HG03558 (cell line): ENCODE measurements at regions not wholly inside any gene's neighbourhood (a gene's known extent, or its start where the extent isn't known, plus 50 kb on each side); places are given as distances from the start of the nearest gene placed in this dataset.

Experiments
- ATAC-seq: cut with Tn5 transposase; IDR thresholded peaks from one replicate; pipeline ENCODE4 v1.9.1; 2021; ENCODE audit warnings: moderate number of reproducible peaks; ENCODE audit not compliant: unreplicated experiment; ENCODE audit errors: extremely low read depth

- no peak for ATAC-seq
These were observed 76.6 kb upstream of the LMO1 start for GRCh38 chr11:8340296-8340695.

GRCh38 chr11:8339592-8340022 is 75.9 kb upstream of the LMO1 start:
- ATAC-seq: no peak

- ATAC-seq: no peak
These were observed 74.5 kb upstream of the LMO1 start for GRCh38 chr11:8338138-8338537.

DNA sequence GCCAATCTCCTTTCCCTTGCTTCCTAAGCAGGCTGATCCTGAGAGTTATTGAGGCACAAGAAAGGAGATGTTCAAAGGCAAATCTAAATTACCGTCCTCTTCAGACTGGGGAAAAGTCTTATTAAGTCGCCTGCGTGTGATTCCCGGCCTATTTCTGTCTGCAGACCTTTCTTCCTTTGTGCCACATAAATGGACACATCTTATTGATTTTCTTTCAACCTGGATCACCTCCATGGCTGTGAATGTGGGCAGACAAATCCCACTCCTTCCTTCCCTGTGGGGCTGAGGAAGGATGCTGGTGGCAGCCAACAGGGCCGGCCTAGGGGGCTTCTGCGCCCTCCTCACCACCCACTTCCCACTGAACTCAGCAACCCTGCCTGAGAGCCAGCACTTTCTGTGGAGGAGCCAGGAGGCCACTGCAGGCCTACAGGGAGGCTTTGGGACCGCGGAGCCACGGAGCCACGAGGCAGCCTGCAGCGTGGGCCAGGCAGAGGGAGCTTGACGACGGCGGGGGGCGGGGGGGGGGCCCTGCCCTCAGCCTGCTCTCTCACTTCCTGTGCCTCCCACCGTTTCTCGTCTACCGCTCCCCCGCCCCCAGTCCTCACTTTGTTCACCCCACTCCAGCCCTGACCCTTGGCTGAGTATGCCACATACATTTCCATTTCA is 73.6 kb upstream of the LMO1 start:
- no peak for ATAC-seq

- no peak for ATAC-seq
These were observed 72.9 kb upstream of the LMO1 start for GRCh38 chr11:8336356-8337129.

GRCh38 chr11:8335683-8336082 is 72.0 kb upstream of the LMO1 start:
- ATAC-seq: no peak

DNA sequence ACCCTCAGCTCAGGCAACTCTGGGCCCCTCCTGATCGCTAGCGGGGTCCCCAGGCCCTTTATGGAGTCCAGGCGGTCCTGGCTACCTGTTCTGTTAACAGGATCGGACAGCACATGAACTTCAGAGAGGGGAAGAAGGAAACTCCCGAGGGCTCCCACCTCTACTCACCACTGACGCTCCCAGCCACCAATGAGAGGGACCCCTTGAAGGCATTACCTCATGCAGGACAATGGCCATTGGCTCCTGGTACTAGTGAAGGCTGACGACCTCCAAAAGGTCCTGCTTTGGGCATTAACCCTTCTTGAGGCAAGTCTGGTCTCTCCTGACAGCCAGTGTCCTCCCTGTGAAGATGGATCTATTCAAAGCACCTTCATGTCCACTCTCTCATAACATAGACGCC is 71.5 kb upstream of the LMO1 start:
- ATAC-seq: no peak

DNA sequence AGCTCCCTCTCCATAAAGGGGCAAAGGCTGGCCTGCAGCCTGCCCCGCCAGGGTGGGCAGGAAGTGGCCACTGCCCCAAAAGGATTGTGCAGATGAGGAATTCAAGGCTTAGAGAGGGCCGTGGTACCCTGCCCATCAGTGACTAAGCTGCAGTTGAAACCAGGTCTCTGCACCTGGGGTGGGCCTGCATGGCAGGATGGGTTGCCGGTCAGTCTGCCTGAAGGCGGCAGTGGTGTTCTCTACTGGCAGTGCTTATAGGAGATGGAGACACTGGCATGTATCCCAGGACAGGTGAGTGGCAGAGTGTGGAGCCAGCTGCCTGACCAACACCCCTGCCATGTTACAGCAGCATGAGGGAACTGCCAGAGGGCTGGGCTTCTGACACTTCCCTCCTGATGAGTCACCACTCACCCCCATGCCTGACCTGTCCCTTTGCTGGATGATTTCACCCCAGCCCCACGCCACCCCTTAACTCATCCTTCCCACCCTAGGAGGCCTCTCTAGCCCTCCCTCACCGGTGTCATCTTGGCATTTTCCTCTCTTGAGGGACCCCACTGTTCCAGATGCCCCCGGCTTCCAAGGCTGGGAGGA is 70.2 kb upstream of the LMO1 start:
- ATAC-seq: no peak

GRCh38 chr11:8333376-8333775 is 69.7 kb upstream of the LMO1 start:
- ATAC-seq: no peak

GRCh38 chr11:8332891-8333290 is 69.2 kb upstream of the LMO1 start:
- no peak for ATAC-seq

DNA sequence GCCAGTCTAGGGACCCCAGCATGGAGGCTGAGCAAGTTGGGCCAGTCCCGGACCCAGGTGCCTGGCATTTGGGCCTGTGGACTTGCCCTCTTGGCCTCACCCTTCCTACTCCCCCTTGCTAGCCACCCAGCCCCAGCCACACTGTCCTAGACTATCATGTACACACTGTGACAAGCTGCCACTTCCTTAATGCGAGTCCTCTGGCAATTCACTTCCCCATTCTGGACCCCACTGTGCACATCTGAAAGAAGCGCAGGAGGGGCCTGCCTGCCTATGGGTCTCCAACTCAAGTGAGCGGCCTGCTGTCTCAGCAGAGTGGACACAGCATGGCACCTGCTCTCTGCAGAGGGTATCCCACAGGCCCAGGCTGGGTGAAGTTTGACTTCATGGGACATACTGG is 68.5 kb upstream of the LMO1 start:
- no peak for ATAC-seq

DNA sequence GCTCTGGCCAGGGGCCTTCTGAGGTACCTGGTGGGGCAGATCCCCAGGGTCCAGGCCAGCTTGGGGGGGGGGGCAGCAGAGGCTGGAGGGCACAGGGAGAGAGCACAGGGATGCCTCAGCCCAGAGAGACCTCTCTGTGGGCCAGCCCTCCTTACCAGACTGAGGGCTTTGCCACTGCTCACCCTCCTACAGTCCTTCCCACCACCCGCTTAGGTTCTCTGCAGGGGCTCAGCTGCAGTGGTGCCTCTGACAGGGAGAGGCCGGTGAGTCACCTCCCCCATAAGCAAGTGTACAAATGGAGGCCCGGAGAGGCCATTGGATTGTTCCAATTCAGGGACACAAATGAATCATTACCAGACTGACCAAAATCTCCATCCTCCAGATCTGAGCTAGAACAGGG is 68.1 kb upstream of the LMO1 start:
- no peak for ATAC-seq

DNA sequence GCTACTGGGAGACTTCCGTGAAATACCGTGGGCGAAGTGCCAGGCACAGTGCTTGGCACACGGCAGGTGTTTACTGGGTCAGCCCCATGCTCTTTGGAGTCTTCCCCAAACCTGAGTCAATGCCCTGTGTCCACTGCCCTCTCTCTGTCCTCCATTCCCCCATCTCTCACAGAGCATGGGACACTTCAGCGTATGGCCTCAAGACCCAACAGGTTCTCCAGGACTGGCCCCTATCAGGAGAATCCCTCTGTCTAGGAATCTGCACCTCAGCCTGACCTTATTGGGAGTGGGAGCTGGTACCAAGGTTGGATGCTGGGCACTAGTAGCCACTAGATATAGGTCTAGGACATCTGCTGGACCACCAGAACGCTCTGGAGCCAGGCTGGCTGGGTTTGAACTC is 67.2 kb upstream of the LMO1 start:
- no peak for ATAC-seq

- no peak for ATAC-seq
These were observed 66.7 kb upstream of the LMO1 start for GRCh38 chr11:8330404-8330803.

- ATAC-seq: no peak
These were observed 66.2 kb upstream of the LMO1 start for GRCh38 chr11:8329847-8330361.

DNA sequence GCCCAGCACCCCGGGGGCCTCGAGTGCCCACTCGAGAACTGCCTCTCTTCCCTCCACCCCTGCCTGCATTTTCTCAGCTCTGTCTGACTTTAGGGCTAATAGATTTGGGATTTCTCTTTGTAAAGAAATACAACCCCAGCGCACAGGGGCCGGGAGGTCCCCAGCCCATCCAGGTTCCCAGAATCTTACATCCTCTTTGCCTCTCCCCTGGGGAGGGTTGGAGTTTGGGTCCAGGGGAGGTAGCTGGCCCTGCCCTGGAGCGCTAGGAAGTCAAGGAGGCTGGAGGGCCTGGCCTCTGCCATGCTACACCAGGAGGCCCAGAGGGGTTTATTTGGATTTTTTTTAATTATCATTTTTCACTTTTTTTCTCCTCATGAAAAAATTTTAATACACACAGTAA is 65.7 kb upstream of the LMO1 start:
- ATAC-seq: no peak

DNA sequence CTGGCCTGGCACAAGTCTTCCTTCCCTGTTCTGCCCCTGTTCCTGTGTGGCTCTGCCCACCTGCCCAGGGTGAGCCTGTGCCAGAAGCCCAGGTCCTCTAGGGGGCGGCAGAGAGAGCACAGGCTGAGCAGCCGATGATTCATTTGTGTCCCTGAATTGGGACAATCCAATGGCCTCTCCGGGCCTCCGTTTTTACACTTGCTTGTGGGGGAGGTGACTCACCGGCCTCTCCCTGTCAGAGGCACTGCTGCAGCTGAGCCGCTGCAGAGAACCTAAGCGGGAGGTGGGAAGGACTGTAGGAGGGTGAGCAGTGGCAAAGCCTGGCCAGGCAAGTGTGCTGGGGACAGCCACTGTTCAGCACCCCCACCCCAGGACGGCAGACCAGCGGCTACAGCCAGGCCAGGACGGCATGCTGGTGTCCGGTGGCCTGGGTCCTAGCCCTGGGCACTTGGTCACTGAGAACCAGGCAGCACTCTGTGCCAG is 65.2 kb upstream of the LMO1 start:
- peak; percentile 54 for ATAC-seq

GRCh38 chr11:8328231-8328794 is 64.6 kb upstream of the LMO1 start:
- no peak for ATAC-seq

- peak; percentile 51 for ATAC-seq
These were observed 64.1 kb upstream of the LMO1 start for GRCh38 chr11:8327761-8328192.

DNA sequence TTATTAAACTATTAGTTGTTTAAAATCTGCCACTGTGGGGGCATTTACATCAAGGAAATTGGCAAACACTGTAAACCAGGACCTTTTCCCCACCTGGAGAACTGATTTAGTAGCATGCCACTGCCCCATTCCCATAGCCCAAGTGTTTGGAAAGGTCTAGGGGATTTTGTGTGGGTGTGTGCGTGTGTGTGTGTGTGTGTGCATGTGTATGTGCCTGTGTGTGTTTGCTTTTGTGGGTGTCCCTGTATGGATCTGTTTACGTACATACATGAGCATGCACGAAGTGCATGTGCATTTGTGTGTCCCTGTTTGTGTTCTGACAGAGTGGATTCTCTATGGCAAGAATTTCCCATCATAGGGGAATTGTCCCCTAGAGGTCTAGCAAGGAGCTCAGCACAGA is 62.7 kb upstream of the LMO1 start:
- ATAC-seq: no peak
